Bronchial epithelial cell (primary cell): ENCODE measurements at regions not wholly inside any gene's neighbourhood (a gene's known extent, or its start where the extent isn't known, plus 50 kb on each side); places are given as distances from the start of the nearest gene placed in this dataset.
"Not testable (repeated sequence)": the region's sequence is repeated elsewhere in the genome, so short reads cannot be mapped to it uniquely, and the experiment has no call there.

Experiments used
- DNase-seq: peaks from one replicate; pipeline ENCODE4 v3.0.0-alpha.2; 2010; ENCODE audit warnings: low read depth
- FAIRE-seq: peaks from 2 replicates; lab custom pipeline; 2011; peaks lifted over from hg19 to GRCh38; lab: Jason Lieb, UNC
- H3K27me3 ChIP-seq: 2 replicates; pipeline ENCODE4 v1.5.1; 2011; ENCODE audit warnings: low read length; ENCODE audit not compliant: control insufficient read depth, insufficient read depth
- H3K36me3 ChIP-seq: 2 replicates; pipeline ENCODE4 v1.5.1; 2011; ENCODE audit warnings: low read length; ENCODE audit not compliant: control insufficient read depth, insufficient read depth
- H3K4me3 ChIP-seq: 2 replicates; pipeline ENCODE4 v1.5.1; 2011; ENCODE audit warnings: mild to moderate bottlenecking, low read depth, low read length, control low read depth
- CTCF ChIP-seq: IDR thresholded peaks from 2 replicates; pipeline ENCODE4 v1.5.1; 2011; ENCODE audit warnings: mild to moderate bottlenecking, moderate library complexity, low read length, control low read depth, inconsistent platforms; ENCODE audit not compliant: insufficient read depth, severe bottlenecking

GRCh38 chr12:128111333-128111732 lies 155.6 kb upstream of the TMEM132C start:
- Histone ChIP-seq H3K27me3 (no peaks in the 10 kb centered on the region), H3K4me3 (no peak overlapping the region), H3K36me3 (no peaks in the 10 kb centered on the region)
- FAIRE-seq (no peak), DNase-seq (no peak)
- TF ChIP-seq CTCF: no peak

- no peak for TF ChIP-seq CTCF
- Histone ChIP-seq H3K4me3 (no peak overlapping the region), H3K36me3 (no peaks in the 10 kb centered on the region), H3K27me3 (no peaks in the 10 kb centered on the region)
- DNase-seq (no peak), FAIRE-seq (no peak)
Measured at GRCh38 chr12:128111951-128112350, 155.0 kb upstream of the TMEM132C start.

DNA sequence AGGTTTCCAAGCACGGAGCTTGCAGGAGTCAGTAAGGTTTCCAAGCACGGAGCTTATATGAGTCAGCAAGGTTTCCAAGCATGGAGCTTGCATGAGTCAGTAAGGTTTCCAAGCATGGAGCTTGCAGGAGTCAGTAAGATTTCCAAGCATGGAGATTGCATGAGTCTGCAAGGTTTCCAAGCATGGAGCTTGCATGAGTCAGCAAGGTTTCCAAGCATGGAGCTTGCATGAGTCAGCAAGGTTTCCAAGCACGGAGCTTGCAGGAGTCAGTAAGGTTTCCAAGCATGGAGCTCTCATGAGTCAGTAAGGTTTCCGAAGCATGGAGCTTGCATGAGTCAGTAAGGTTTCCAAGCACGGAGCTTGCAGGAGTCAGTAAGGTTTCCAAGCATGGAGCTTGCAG lies 153.7 kb upstream of the TMEM132C start:
- DNase-seq, H3K4me3 ChIP-seq, H3K27me3 ChIP-seq, H3K36me3 ChIP-seq: not testable (repeated sequence)
- peak; percentile 76 for FAIRE-seq

DNA sequence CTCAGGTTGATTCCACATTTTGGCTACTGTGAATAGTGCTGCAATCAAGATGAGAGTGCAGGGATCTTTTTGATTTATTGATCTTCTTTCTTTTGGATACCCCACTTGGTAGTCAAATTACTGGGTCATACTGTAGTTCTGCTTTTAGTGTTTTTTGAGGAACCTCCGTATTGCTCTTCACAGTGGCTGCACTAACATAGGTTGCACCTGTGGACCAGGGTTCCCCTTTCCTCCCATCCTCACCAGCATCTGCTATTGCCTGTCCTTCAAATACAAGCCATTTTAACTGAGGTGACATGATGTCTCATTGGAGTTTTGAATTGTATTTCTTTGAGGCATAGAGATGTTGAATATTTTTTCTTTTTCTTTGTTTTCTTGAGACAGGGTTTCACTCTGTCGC lies 152.5 kb upstream of the TMEM132C start:
- Histone ChIP-seq H3K4me3 (no peak overlapping the region), H3K36me3 (no peaks in the 10 kb centered on the region), H3K27me3 (no peaks in the 10 kb centered on the region)
- FAIRE-seq (no peak), DNase-seq (no peak)
- TF ChIP-seq CTCF: no peak

GRCh38 chr12:128116537-128116936 lies 150.4 kb upstream of the TMEM132C start:
- no peak for TF ChIP-seq CTCF
- H3K4me3 ChIP-seq: no peak overlapping the region
- H3K27me3 ChIP-seq: no peaks in the 10 kb centered on the region
- no peak for DNase-seq
- FAIRE-seq: no peak
- no peaks in the 10 kb centered on the region for H3K36me3 ChIP-seq

DNA sequence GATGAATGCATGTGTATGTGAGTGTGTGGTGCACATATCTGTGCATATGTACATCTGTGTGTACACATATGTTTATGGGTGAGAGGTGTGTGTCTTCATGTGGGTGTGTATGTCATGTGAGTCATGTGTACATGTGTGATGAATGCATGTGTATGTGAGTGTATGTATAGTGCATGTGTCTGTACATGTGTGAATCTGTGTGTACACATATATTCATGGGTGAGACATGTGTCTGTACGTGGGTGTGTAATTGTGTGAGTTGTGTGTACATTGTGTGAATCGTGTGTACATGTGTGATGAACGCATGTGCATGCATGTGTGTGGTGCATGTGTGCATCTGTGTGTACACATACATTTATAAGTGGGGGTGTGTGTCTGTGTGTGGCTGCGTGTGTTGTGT lies 146.9 kb upstream of the TMEM132C start:
- FAIRE-seq (peak; percentile 98), DNase-seq (no peak)
- TF ChIP-seq CTCF: no peak
- no peak overlapping the region for H3K4me3 ChIP-seq
- no peaks in the 10 kb centered on the region for H3K36me3 ChIP-seq
- H3K27me3 ChIP-seq: no peaks in the 10 kb centered on the region

DNA sequence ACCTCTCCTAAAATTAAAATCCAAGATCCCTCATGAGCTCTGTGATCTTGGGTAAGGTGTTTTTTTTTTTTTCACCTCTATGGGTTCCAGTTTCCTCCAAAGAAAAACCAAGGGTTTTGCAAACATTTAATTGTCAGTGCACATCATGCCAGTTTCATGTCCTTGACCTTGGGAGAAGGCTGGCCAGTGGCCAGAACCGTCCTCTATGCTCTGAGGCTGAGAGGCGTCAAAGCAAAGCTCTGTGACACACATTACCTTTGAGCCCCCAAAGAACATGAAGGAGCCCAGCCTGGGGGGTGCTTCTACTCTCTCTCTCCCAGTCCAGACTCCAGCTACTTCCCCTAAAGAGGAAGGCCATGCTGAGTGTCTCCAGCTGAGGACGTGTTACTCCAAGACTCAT lies 145.5 kb upstream of the TMEM132C start:
- FAIRE-seq (no peak), DNase-seq (no peak)
- Histone ChIP-seq H3K36me3 (no peaks in the 10 kb centered on the region), H3K27me3 (no peaks in the 10 kb centered on the region), H3K4me3 (no peak overlapping the region)
- TF ChIP-seq CTCF: no peak
